HG02678 (cell line): ENCODE measurements at regions not wholly inside any gene's neighbourhood (a gene's known extent, or its start where the extent isn't known, plus 50 kb on each side); places are given as distances from the start of the nearest gene placed in this dataset.

Source experiments
- ATAC-seq: cut with Tn5 transposase; IDR thresholded peaks from one replicate; pipeline ENCODE4 v1.9.1; 2021; ENCODE audit warnings: mild to moderate bottlenecking, moderate library complexity; ENCODE audit not compliant: unreplicated experiment

GRCh38 chr7:84631913-84632312, 437.3 kb upstream of the SEMA3A start:
- no peak for ATAC-seq

- no peak for ATAC-seq
These were observed 435.2 kb upstream of the SEMA3A start for GRCh38 chr7:84629640-84630318.

GRCh38 chr7:84629216-84629615, 434.6 kb upstream of the SEMA3A start:
- ATAC-seq, result no peak

GRCh38 chr7:84627250-84627649, 432.7 kb upstream of the SEMA3A start:
- no peak for ATAC-seq

GRCh38 chr7:84624927-84625326, 430.3 kb upstream of the SEMA3A start:
- no peak for ATAC-seq

- ATAC-seq, result no peak
These were observed 429.9 kb upstream of the SEMA3A start for GRCh38 chr7:84624527-84624926.

- no peak for ATAC-seq
These were observed 422.9 kb upstream of the SEMA3A start for GRCh38 chr7:84617265-84618030.

GRCh38 chr7:84614821-84615501, 420.4 kb upstream of the SEMA3A start:
- no peak for ATAC-seq

GRCh38 chr7:84612981-84613681, 418.5 kb upstream of the SEMA3A start:
- no peak for ATAC-seq

- no peak for ATAC-seq
These were observed 416.8 kb upstream of the SEMA3A start for GRCh38 chr7:84611391-84611790.

GRCh38 chr7:84610390-84610789, 415.8 kb upstream of the SEMA3A start:
- no peak for ATAC-seq

GRCh38 chr7:84605301-84605700, 410.7 kb upstream of the SEMA3A start:
- ATAC-seq, result no peak

GRCh38 chr7:84603545-84603944, 409.0 kb upstream of the SEMA3A start:
- ATAC-seq, result no peak

- ATAC-seq, result no peak
These were observed 400.4 kb upstream of the SEMA3A start for GRCh38 chr7:84595026-84595425.

- ATAC-seq, result no peak
These were observed 397.3 kb upstream of the SEMA3A start for GRCh38 chr7:84591897-84592296.

- ATAC-seq, result no peak
These were observed 394.4 kb upstream of the SEMA3A start for GRCh38 chr7:84589012-84589411.

GRCh38 chr7:84583331-84583730, 388.7 kb upstream of the SEMA3A start:
- no peak for ATAC-seq

- no peak for ATAC-seq
These were observed 388.2 kb upstream of the SEMA3A start for GRCh38 chr7:84582747-84583146.

- no peak for ATAC-seq
These were observed 384.2 kb upstream of the SEMA3A start for GRCh38 chr7:84578825-84579224.

- no peak for ATAC-seq
These were observed 374.2 kb upstream of the SEMA3A start for GRCh38 chr7:84568781-84569180.

GRCh38 chr7:84565345-84566074, 370.9 kb upstream of the SEMA3A start:
- no peak for ATAC-seq
